ENCODE measurements at regions not wholly inside any gene's neighbourhood (a gene's known extent, or its start where the extent isn't known, plus 50 kb on each side); places are given as distances from the start of the nearest gene placed in this dataset.
A peak's percentile ranks its signal among the peaks of the same experiment; 100 is the strongest.

DNA sequence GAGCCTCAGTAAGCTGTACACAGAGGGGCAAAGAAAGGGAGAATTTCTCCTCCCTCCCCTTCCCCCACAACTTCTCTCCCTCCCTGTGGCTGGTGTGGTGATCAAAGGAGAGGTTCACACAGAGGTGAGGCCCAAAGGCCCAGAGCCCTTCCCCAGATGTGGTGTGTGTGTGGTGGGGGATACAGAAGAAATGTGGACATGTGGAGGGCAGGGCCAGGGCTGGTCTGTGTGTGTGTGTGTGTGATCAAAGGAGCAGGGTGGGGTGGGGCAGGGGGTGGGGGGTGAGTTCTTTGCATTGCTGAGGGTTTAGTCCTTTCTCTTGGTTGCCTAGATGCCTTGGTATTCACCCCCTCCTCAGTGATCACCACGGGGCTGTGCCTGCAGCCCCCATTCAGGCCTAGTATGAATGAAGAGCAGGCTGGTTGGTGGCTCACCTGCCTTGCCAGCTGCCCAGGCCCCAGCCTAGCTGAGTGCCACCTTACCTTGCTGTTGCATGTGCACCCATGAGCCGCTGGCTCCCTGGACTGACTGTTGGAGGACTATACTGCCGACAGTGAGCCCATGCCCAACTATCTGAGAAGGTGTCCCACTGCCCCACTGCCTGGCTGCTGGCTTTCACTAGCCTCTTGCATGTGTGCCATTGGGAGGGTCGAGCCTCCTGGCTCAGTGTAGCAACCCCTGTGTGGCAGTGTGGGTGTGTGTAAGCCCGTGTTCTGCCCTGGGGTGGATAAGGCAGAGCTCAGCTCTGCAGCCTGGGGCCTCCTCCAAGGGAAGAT is 101.9 kb downstream of the EFNB1 start:
- Histone ChIP-seq H3K4me3 (no peak overlapping the region), H3K27ac (no peak overlapping the region)

DNA sequence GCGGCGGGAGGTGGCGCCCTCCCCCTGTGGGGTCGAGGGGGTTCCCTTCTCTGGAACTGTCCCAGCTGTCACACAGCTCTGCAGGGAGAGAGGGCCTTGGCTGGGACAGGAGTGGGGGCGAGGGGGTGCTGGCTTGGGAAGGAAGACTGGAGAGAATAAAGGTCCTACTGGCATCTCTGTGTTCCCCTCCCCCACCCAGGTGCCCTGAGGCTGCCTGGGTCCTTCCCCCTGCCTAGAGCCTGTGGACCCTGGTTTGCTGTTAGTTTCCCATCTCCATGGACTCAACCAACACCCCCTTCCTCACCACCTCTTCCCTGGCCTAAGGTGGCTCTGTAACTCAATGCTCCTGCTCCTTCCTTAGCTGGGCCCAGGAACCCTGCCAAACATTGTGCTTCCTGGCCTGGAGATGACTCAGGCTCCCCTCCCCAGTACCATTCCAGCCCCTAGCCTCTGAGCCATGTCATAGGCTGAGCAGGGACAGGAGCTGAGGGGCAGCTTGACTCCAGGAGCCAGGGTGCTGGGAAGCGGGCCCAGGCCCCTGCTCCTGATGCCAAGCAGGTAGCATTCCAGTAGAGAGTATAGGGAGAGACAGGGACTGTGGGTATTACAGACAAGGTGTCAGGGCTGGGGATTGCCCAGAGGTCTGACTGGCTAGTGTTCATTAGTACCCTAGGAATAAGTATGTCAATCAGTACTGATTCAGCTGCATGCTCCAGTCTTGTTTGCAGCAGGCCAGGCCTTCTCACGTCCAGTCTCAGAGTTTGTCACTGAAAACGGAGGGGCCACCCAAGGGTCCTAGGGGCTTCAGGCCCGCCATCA is 100.7 kb downstream of the EFNB1 start:
- peak; percentile 43 to 63 for DNase-seq (ENCODE audit: low read depth in 1 of 2, low spot score in 2 of 2)
- Histone ChIP-seq H3K4me1 (replicated peaks) (peaks cover 29% of the 10 kb centered on the region), H3K27ac (no peak overlapping the region), H3K4me3 (no peak overlapping the region), H3K9me3 (replicated peaks) (no peaks in the 10 kb centered on the region), H3K27me3 (replicated peaks) (no peaks in the 10 kb centered on the region), H3K36me3 (no peaks in the 10 kb centered on the region)

More for the DNA sequence above, 101.9 kb downstream of the EFNB1 start:
- H3K9me3 ChIP-seq (replicated peaks): no peaks in the 10 kb centered on the region
- peaks cover 29% of the 10 kb centered on the region for H3K4me1 ChIP-seq (replicated peaks)
- no peaks in the 10 kb centered on the region for H3K27me3 ChIP-seq (replicated peaks)
- H3K36me3 ChIP-seq: no peaks in the 10 kb centered on the region
- DNase-seq (ENCODE audit: low read depth in 1 of 2, low spot score in 2 of 2): no peak

DNA sequence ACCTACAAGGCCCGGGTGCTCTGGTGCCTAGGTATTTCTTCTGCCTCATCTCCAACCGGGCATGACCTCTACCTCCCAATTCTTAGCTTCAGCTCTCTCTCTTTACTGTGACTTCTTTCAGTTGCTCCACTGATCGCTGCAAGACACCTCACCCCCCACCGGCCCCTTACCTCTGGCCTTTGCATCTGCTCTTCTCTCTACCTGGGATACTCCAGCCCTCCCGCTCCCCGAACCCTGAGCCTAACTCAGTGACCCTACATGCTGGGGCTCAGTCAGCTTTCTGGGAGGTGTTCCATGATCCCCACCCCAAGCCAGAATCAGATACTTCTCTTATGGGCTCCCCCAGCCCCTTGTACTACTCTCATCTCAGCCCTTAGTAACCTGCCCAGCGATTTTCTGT is 99.6 kb downstream of the EFNB1 start:
- Histone ChIP-seq H3K27me3 (replicated peaks) (no peaks in the 10 kb centered on the region), H3K36me3 (no peaks in the 10 kb centered on the region), H3K4me1 (replicated peaks) (peaks cover 29% of the 10 kb centered on the region), H3K9me3 (replicated peaks) (no peaks in the 10 kb centered on the region), H3K4me3 (no peak overlapping the region), H3K27ac (no peak overlapping the region)
- DNase-seq (ENCODE audit: low read depth in 1 of 2, low spot score in 2 of 2): no peak

DNA sequence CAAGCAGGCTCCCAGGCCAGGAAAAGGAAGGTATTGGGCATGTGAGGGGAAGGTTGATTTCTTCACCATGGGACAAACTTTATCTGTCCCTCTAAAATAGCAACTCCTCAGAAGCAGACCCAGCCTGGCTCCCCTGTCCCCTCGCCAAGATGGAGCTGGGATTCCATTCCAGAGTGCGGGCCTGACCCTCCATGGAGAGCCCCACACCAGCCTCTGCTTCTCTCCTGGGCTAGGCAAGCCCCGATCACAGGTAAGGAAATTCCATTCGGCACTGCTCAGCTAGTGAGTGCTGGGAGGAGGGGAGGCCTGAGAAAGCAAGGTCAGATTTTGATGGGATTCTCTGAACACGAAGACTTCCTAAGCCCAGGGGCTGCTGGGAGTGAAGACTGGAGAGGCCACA is 98.4 kb downstream of the EFNB1 start:
- Histone ChIP-seq H3K4me1 (replicated peaks) (peaks cover 29% of the 10 kb centered on the region), H3K9me3 (replicated peaks) (no peaks in the 10 kb centered on the region), H3K27me3 (replicated peaks) (no peaks in the 10 kb centered on the region), H3K27ac (no peak overlapping the region), H3K36me3 (no peaks in the 10 kb centered on the region), H3K4me3 (no peak overlapping the region)
- no peak for DNase-seq (ENCODE audit: low read depth in 1 of 2, low spot score in 2 of 2)

GRCh38 chrX:68923147-68923546 is 94.3 kb downstream of the EFNB1 start:
- no peak for DNase-seq (ENCODE audit: low read depth in 1 of 2, low spot score in 2 of 2)
- Histone ChIP-seq H3K4me3 (no peak overlapping the region), H3K4me1 (replicated peaks) (no peaks in the 10 kb centered on the region), H3K9me3 (replicated peaks) (no peaks in the 10 kb centered on the region), H3K36me3 (no peaks in the 10 kb centered on the region), H3K27ac (no peak overlapping the region), H3K27me3 (replicated peaks) (no peaks in the 10 kb centered on the region)

DNA sequence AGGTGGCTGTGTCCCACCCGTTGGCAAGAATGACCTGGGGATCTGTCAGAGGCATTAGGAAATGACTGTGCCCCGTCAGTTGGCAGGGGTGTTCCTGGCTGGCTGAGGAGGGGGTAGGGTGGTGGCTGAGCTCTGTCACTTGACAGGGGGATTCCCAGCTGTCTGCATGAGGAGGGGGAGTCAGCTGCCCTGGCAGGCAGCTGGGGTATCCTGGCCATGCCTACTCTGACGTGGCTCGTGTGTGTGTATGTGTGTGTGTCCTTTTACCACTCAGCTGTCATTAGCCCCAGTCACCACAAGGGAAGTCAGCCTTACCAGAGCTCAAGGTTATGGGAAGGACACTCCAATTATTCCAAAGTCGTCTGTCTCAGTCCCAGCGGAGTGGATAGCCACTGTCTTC is 93.2 kb downstream of the EFNB1 start:
- Histone ChIP-seq H3K27me3 (replicated peaks) (no peaks in the 10 kb centered on the region), H3K4me1 (replicated peaks) (no peaks in the 10 kb centered on the region), H3K9me3 (replicated peaks) (no peaks in the 10 kb centered on the region), H3K4me3 (no peak overlapping the region), H3K36me3 (no peaks in the 10 kb centered on the region), H3K27ac (no peak overlapping the region)
- DNase-seq (ENCODE audit: low read depth in 1 of 2, low spot score in 2 of 2): no peak

DNA sequence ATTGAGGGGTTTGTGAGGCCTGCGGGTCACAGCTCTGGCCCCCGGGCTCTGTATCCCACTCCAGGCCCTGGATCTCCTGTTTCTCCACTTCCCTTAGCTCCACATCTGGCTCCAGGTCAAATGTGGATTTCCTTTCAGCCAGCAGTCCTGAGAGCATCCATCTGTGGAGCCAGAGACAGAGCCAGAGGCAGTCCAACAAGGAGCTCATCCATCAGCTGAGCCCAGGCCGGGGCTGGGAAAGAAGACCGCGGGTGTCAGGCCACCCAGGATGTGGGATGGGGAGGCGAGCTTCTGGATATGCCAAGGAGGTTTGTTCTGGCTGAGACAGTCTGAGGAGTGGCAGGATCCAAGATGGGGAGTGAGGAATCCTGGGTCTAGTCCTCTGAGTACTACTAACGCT is 91.7 kb downstream of the EFNB1 start:
- Histone ChIP-seq H3K27me3 (replicated peaks) (no peaks in the 10 kb centered on the region), H3K4me3 (no peak overlapping the region), H3K9me3 (replicated peaks) (no peaks in the 10 kb centered on the region), H3K36me3 (no peaks in the 10 kb centered on the region), H3K4me1 (replicated peaks) (no peaks in the 10 kb centered on the region), H3K27ac (no peak overlapping the region)
- DNase-seq (ENCODE audit: low read depth in 1 of 2, low spot score in 2 of 2): no peak

DNA sequence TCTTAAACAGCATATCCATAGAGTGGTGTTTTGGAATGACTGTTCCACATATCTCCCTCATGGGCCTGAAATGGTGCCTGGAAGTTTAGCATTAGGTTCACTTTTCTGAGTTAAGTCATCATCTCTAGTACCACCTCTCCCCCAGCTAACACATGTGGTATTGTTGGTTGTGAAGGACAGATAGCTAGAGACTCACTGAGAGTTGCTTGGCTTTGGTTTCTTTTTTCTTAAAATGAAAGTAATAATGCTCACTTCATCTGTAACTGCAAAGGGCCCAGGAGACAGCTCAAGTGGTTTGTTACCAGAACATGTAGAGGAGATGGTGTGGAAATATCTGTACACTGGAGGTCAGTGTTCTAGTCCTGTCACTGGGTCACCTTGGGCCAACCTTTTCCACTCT is 90.9 kb downstream of the EFNB1 start:
- H3K4me3 ChIP-seq: no peak overlapping the region
- no peaks in the 10 kb centered on the region for H3K9me3 ChIP-seq (replicated peaks)
- H3K27ac ChIP-seq: no peak overlapping the region
- peaks cover 4% of the 10 kb centered on the region for H3K4me1 ChIP-seq (replicated peaks)
- H3K36me3 ChIP-seq: no peaks in the 10 kb centered on the region
- DNase-seq (ENCODE audit: low read depth in 1 of 2, low spot score in 2 of 2): no peak
- H3K27me3 ChIP-seq (replicated peaks): no peaks in the 10 kb centered on the region

GRCh38 chrX:68918202-68918601 is 89.4 kb downstream of the EFNB1 start:
- H3K36me3 ChIP-seq: no peaks in the 10 kb centered on the region
- no peak overlapping the region for H3K27ac ChIP-seq
- peaks cover 9% of the 10 kb centered on the region for H3K4me1 ChIP-seq (replicated peaks)
- no peak for DNase-seq (ENCODE audit: low read depth in 1 of 2, low spot score in 2 of 2)
- no peak overlapping the region for H3K4me3 ChIP-seq
- no peaks in the 10 kb centered on the region for H3K9me3 ChIP-seq (replicated peaks)
- H3K27me3 ChIP-seq (replicated peaks): no peaks in the 10 kb centered on the region

DNA sequence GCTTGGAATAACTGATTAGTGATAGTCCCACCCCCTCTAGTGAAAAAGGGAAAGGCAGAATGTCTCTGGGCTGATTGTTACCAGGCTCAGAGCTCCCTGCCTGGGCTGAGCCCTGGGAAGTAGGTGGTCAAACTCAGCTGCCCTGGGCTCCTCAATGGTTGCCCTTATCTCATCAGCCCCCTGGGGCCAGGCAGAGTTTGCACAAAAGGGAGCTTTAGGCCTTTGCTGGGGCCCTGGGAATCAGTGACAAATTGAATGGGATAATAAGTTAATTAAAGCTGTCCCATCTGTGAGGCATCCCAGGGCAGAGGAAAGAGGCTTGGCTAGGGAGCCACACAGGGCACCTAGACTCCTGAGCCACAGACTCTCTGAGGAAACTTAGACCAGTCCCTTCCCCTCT is 89.0 kb downstream of the EFNB1 start:
- DNase-seq (ENCODE audit: low read depth in 1 of 2, low spot score in 2 of 2): no peak
- Histone ChIP-seq H3K27me3 (replicated peaks) (no peaks in the 10 kb centered on the region), H3K27ac (no peak overlapping the region), H3K4me1 (replicated peaks) (peaks cover 9% of the 10 kb centered on the region), H3K36me3 (no peaks in the 10 kb centered on the region), H3K4me3 (no peak overlapping the region), H3K9me3 (replicated peaks) (no peaks in the 10 kb centered on the region)

DNA sequence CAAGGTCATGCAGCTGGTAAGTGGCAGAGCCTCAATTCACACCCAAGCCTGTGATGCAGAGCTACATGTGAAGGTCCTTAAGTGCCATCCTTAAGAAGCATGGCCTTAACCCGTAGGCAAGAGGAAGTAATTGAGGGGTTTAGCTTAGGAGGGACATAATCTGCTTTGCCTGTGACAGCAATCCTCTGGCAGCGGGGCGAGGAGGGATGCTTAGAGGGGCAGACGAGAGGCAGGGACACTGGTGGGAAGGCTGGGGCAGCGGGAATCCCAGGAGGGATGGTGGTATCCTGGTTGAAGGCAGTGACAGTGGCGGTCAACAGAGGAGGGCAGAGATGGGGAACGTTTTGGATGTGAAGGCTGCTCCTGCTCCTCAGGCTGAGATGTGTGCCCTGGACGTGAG is 88.1 kb downstream of the EFNB1 start:
- H3K9me3 ChIP-seq (replicated peaks): no peaks in the 10 kb centered on the region
- no peak for DNase-seq (ENCODE audit: low read depth in 1 of 2, low spot score in 2 of 2)

DNA sequence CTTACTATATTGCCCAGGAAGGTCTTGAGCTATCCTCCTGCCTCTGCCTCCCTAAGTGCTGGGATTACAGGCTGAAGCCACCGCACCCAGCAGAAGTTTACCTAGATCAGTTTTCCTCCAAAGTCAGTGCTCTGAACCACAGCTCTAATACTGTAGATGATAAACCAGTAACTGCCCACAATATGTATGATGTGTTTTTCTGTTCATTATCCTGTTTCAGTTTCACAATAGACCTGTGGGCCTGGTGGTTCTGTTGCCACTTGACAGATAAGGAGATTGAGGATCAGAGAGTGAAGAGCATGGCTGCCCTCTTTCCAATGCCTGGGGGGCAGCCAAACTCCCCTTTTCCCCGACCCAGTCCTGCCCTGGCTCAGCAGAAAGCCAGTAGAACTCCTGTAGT is 87.0 kb downstream of the EFNB1 start:
- H3K4me3 ChIP-seq: no peak overlapping the region
- no peaks in the 10 kb centered on the region for H3K27me3 ChIP-seq (replicated peaks)

More for the DNA sequence above, 88.1 kb downstream of the EFNB1 start:
- H3K36me3 ChIP-seq: no peaks in the 10 kb centered on the region
- no peaks in the 10 kb centered on the region for H3K27me3 ChIP-seq (replicated peaks)
- peaks cover 9% of the 10 kb centered on the region for H3K4me1 ChIP-seq (replicated peaks)
- H3K27ac ChIP-seq: no peak overlapping the region
- H3K4me3 ChIP-seq: no peak overlapping the region

DNA sequence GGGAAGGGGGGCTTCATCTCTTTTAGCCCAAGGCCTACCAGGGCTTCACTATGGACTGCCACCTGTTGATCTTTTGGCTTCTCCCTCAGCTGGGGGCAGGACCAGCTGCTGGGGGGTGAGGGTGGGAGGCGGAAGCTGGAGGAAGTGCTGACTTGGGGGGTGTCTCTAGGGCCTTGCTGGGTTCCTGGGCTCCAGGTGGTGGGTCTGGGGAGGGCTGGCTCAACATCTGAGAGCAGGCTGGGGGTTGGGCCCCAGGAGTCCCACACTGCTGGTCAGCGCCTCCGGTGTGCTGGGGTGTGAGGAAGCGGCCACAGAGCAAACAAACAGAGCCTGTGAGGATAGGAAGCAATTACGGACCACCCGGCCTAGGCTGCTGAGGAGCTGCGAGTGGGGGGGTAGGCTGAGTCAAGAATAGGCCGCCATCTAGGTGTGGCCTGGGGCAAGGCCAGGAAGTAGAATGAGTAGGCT is 85.7 kb downstream of the EFNB1 start:
- Histone ChIP-seq H3K36me3 (no peaks in the 10 kb centered on the region), H3K27me3 (replicated peaks) (no peaks in the 10 kb centered on the region), H3K4me3 (no peak overlapping the region), H3K9me3 (replicated peaks) (no peaks in the 10 kb centered on the region), H3K4me1 (replicated peaks) (peaks cover 9% of the 10 kb centered on the region), H3K27ac (no peak overlapping the region)
- DNase-seq (ENCODE audit: low read depth in 1 of 2, low spot score in 2 of 2): peak; percentile 39 to 70

More for the DNA sequence above, 87.0 kb downstream of the EFNB1 start:
- H3K27ac ChIP-seq: no peak overlapping the region
- peaks cover 9% of the 10 kb centered on the region for H3K4me1 ChIP-seq (replicated peaks)
- H3K9me3 ChIP-seq (replicated peaks): no peaks in the 10 kb centered on the region
- no peak for DNase-seq (ENCODE audit: low read depth in 1 of 2, low spot score in 2 of 2)
- H3K36me3 ChIP-seq: no peaks in the 10 kb centered on the region

DNA sequence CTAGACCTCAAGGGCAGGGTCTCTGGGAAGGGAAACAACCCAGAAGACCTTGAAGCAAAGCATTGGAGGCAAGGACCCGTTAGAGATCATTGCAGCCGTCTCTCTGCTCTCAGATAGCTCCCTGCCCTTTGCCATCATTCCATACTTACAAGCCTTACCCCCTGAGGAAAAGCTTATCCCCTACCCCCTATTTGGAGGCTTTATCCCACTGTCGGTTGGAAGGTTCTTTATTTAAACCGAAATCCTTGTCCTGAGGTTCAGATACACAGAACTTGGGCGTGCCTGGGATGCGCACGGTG is 84.4 kb downstream of the EFNB1 start:
- Histone ChIP-seq H3K4me1 (replicated peaks) (peaks cover 9% of the 10 kb centered on the region), H3K4me3 (no peak overlapping the region), H3K27me3 (replicated peaks) (no peaks in the 10 kb centered on the region), H3K9me3 (replicated peaks) (no peaks in the 10 kb centered on the region), H3K27ac (no peak overlapping the region), H3K36me3 (no peaks in the 10 kb centered on the region)
- no peak for DNase-seq (ENCODE audit: low read depth in 1 of 2, low spot score in 2 of 2)

Data from SJSA1 (cell line).